Type B pancreatic cell (in vitro differentiated cells): ENCODE measurements at regions not wholly inside any gene's neighbourhood (a gene's known extent, or its start where the extent isn't known, plus 50 kb on each side); places are given as distances from the start of the nearest gene placed in this dataset.

Experiments used
- DNase-seq: peaks from one replicate; pipeline ENCODE4 v3.0.0; 2021; ENCODE audit warnings: mixed read lengths; ENCODE audit not compliant: unreplicated experiment; ENCODE audit errors: extremely low spot score
- H3K27ac Mint-ChIP-seq: 2 replicates; pipeline ENCODE4 v1.8.0; 2021; ENCODE audit warnings: mild to moderate bottlenecking, mixed read lengths
- H3K27me3 Mint-ChIP-seq: 2 replicates; pipeline ENCODE4 v1.8.0; 2021; ENCODE audit warnings: mixed read lengths
- H3K36me3 Mint-ChIP-seq: 2 replicates; pipeline ENCODE4 v1.8.0; 2021; ENCODE audit warnings: mixed read lengths
- H3K4me1 Mint-ChIP-seq: one replicate; pipeline ENCODE4 v1.8.0; 2021; ENCODE audit warnings: mixed read lengths; ENCODE audit not compliant: unreplicated experiment
- H3K4me3 Mint-ChIP-seq: 2 replicates; pipeline ENCODE4 v1.8.0; 2021; ENCODE audit warnings: mild to moderate bottlenecking, mixed read lengths
- H3K9me3 Mint-ChIP-seq: 2 replicates; pipeline ENCODE4 v1.8.0; 2021; ENCODE audit warnings: mixed read lengths
- CTCF ChIP-seq: fragments of 200-600 bp; sonication (generic); conservative IDR thresholded peaks from 2 replicates; pipeline ENCODE4 v1.5.0; 2021; ENCODE audit warnings: antibody characterized with exemption, mild to moderate bottlenecking

GRCh38 chr2:217527590-217528202, 475.1 kb downstream of the TNS1 start:
- Mint-ChIP-seq H3K27me3 (peaks cover 3% of the 10 kb centered on the region), H3K4me1 (peaks cover 16% of the 10 kb centered on the region), H3K27ac (no peak overlapping the region), H3K4me3 (no peak overlapping the region), H3K36me3 (no peaks in the 10 kb centered on the region), H3K9me3 (peaks cover 6% of the 10 kb centered on the region)
- TF ChIP-seq CTCF = no peak
- DNase-seq = no peak

GRCh38 chr2:217525076-217525475, 477.7 kb downstream of the TNS1 start:
- H3K27ac Mint-ChIP-seq = peak overlapping the region; percentile 25
- no peak overlapping the region for H3K4me3 Mint-ChIP-seq
- H3K9me3 Mint-ChIP-seq = no peaks in the 10 kb centered on the region
- no peaks in the 10 kb centered on the region for H3K36me3 Mint-ChIP-seq
- peaks cover 3% of the 10 kb centered on the region for H3K27me3 Mint-ChIP-seq
- TF ChIP-seq CTCF = no peak
- no peak for DNase-seq
- peaks cover 4% of the 10 kb centered on the region for H3K4me1 Mint-ChIP-seq

- Mint-ChIP-seq H3K27ac (no peak overlapping the region), H3K4me3 (no peak overlapping the region), H3K4me1 (peaks cover 4% of the 10 kb centered on the region), H3K36me3 (no peaks in the 10 kb centered on the region), H3K27me3 (peaks cover 3% of the 10 kb centered on the region), H3K9me3 (no peaks in the 10 kb centered on the region)
- TF ChIP-seq CTCF = no peak
- DNase-seq = no peak
Measured at GRCh38 chr2:217523286-217523685, 479.5 kb downstream of the TNS1 start.

DNA sequence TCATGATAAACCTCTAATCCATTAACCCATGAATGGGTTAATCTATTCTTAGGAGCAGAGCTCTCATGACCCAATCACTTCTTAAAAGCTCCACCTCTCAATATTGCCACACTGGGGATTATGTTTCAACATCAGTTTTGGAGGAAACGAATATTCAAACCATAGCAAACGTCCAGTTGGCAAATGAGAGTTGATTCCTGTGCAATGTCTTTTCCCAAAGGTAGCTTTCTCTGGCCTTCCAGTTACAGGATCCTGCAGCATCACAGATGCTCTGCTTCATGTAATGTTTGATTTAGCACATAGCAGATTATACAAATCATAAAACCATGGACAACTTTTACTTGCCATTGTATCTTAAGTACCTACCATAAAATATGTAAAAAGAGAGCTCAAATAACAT, 481.0 kb downstream of the TNS1 start:
- Mint-ChIP-seq H3K4me3 (no peak overlapping the region), H3K4me1 (no peaks in the 10 kb centered on the region), H3K27me3 (peaks cover 3% of the 10 kb centered on the region), H3K27ac (no peak overlapping the region), H3K36me3 (no peaks in the 10 kb centered on the region), H3K9me3 (no peaks in the 10 kb centered on the region)
- DNase-seq = no peak
- no peak for TF ChIP-seq CTCF

- Mint-ChIP-seq H3K27me3 (no peaks in the 10 kb centered on the region), H3K9me3 (no peaks in the 10 kb centered on the region), H3K4me3 (no peak overlapping the region), H3K4me1 (no peaks in the 10 kb centered on the region), H3K27ac (no peak overlapping the region), H3K36me3 (no peaks in the 10 kb centered on the region)
- DNase-seq = no peak
- TF ChIP-seq CTCF = no peak
Measured at GRCh38 chr2:217520356-217521010, 482.3 kb downstream of the TNS1 start.
